Ishikawa (cell line): ENCODE measurements at regions not wholly inside any gene's neighbourhood (a gene's known extent, or its start where the extent isn't known, plus 50 kb on each side); places are given as distances from the start of the nearest gene placed in this dataset.

Source experiments
- CEBPB ChIP-seq: IDR thresholded peaks from 2 replicates; pipeline ENCODE4 v1.6.1; 2012
- EP300 ChIP-seq: IDR thresholded peaks from 2 replicates; pipeline ENCODE4 v1.6.1; 2012; ENCODE audit warnings: borderline replicate concordance
- FOXM1 ChIP-seq: IDR thresholded peaks from 2 replicates; pipeline ENCODE4 v1.6.1; 2012; ENCODE audit warnings: low read depth, borderline replicate concordance
- RAD21 ChIP-seq: IDR thresholded peaks from 2 replicates; pipeline ENCODE4 v1.6.1; 2012; ENCODE audit warnings: low read depth
- TCF12 ChIP-seq: IDR thresholded peaks from 2 replicates; pipeline ENCODE4 v1.6.1; 2012; ENCODE audit warnings: low read depth
- TF ChIP-seq, protein P1 (sequence below): IDR thresholded peaks from 2 replicates; pipeline ENCODE4 v1.6.1; 2012

DNA sequence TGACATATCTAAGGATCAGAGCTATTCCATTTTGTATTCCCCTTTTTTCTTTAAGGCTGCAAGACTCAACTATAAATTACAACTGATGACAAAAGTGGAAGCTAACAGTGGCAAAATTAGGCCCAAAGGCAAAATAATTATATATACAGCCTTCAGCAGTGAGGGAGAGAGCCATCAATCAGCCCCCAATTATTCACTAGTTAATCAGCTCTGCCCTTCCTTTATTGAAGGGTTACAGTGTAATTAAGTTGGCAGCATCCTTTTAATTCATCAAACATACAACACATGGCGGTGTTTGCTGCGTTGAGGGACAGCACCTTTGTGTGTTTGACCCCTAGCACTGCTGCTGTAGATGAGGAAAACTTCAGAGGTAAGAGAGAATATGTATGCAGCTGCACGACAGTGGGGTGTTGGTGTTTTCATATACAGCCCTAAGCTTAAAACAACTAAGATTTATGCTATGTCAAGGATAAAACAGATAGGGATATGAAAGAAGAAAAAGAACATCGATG, 973.9 kb upstream of the POU3F4 start:
- TF ChIP-seq RAD21 (no peak), CEBPB (no peak), TCF12 (no peak), FOXM1 (no peak), EP300 (no peak)
- TF ChIP-seq, protein P1, sequence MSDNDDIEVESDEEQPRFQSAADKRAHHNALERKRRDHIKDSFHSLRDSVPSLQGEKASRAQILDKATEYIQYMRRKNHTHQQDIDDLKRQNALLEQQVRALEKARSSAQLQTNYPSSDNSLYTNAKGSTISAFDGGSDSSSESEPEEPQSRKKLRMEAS, result no peak
